ENCODE measurements at regions not wholly inside any gene's neighbourhood (a gene's known extent, or its start where the extent isn't known, plus 50 kb on each side); places are given as distances from the start of the nearest gene placed in this dataset.
A peak's percentile ranks its signal among the peaks of the same experiment; 100 is the strongest.

- peak; percentile 28 for DNase-seq
These were observed 120.7 kb upstream of the TENM4 start for GRCh38 chr11:79561496-79561895.

- no peak for DNase-seq
These were observed 110.0 kb upstream of the TENM4 start for GRCh38 chr11:79550809-79551208.

DNA sequence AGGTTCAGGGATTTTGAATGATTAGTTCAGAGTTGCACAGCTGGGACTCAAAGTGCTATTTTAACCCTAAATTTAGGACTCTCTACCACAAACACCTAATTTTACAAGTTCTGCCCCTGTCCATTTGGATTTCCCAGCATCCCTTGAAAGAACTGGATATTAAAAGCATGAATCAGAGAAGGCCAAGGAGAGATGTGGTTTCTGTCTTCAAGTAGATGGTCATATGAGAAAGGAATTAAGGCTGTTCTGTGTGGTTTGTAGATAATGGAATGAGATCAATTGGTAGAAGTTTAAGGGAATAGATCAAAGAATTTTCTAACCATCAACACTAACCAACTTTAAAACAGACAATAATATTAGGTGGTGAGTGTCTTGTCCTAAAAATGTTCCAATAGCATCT, 106.4 kb upstream of the TENM4 start:
- DNase-seq, result peak; percentile 42

DNA sequence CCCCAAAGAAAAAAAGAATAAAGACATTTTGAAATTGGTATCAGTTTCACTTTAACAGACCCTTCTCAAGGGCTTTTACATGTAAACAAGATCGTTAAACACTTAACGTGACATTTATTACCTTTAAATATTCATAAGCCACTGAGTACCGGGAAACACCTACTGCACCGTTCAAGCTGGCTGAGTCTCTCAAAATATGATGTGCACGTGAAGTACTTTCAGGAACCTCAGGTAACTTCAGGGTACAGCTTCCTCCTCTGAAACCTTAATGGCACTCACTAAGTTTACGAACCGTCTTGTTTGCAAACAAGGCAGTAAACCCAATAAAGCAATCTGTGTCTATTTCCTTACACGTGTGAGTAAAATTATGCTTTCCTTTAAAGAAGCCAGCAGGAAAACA, 105.5 kb upstream of the TENM4 start:
- no peak for DNase-seq

- DNase-seq, result no peak
These were observed 103.5 kb upstream of the TENM4 start for GRCh38 chr11:79544361-79544760.

DNA sequence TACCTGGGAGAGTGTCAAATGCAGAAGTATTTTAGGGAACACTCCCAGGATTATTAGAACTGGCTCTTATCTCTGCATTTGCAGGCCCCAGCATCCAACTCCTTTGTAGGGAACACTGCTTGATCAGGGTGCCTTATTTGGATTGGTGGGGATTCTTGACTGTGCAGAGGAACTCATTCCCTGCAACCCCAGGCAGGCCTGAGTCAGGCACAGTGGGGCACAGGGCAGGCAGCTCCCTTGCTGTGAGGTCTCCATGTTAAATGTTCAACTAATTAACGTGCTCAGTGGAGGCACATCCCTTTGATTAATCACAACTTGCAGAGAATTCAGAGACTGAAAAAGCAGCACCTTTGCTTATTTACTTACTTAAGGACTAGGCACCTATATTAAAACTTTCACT, 102.3 kb upstream of the TENM4 start:
- DNase-seq, result no peak

- DNase-seq, result no peak
These were observed 100.6 kb upstream of the TENM4 start for GRCh38 chr11:79541466-79541865.

GRCh38 chr11:79538775-79539174, 97.9 kb upstream of the TENM4 start:
- no peak for DNase-seq

GRCh38 chr11:79536155-79536917, 95.5 kb upstream of the TENM4 start:
- no peak for DNase-seq

DNA sequence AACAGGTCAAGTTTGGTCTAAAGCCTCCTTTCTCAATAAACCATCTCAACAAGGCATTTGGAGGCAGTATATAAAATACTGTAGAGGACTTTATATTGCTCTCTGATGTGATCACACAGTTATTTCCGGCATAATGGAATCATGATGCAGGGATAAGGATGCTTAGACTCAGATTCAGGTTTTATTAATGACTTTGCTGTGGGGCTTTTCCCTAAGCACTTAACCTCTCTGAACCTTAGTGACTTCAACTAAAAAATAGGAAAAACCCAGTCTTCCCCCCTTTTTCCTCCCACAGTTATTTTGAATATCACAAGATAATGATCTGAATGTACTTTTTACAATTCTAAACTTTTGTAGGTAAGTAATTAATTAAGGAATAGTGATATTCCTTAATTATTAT, 94.8 kb upstream of the TENM4 start:
- no peak for DNase-seq

DNA sequence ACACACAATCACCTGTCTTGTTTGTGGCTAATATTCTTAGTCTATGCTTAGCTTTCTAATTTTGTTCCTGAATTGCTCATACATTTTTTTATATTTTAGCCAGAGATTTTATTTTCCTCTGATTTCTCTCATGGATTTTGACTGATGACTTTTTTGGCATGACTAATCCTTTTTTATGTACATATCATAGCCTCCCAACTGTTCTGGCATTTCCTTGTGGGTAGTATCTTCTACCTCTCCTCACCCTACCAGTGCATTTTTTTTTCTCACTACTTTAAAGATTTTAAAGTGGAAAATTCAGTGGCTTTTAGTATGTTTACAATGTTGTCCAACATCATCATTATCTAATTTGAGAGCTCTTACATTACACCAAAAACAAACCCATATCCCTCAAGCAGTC, 84.4 kb upstream of the TENM4 start:
- DNase-seq, result peak; percentile 82

- no peak for DNase-seq
These were observed 81.8 kb upstream of the TENM4 start for GRCh38 chr11:79522626-79523025.

- DNase-seq, result no peak
These were observed 79.3 kb upstream of the TENM4 start for GRCh38 chr11:79520086-79520485.

DNA sequence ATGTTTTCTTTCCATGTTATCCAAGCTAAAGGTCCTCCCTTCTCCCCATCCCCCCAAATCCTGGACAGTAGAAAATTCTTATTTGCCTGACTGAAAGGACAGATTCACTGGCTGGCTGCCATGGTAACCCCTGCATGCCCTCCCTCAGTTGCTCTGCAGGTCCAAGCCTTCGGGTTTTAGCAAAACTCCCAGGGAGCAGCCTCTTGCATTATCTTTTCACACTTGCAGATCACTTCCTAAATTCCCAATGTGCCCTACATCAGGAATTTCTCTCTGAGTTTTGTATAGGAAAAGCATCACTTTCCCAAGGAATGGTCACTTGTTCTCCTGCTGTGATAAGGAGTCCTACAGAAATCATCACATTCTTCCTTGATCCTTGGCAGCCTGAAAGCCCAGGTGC, 75.0 kb upstream of the TENM4 start:
- DNase-seq, result no peak

DNA sequence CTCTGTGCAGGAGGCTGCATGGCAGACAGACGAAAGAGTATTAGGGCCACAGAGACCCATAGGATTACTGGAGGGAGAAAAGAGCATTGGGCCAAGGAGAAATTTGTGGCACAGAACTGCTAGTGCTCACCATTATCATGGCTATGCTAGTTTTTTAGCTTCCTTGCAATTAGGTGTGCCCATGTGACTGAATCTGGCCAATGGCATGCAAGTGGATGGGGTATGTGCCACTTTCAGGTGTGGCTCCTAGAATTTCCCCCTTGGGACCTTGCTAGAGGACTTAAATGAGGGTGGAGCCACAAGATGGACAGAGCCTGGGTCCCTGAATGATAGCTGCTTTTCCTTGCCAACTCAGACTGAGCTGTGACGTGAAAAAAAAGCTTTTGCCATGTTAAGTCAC, 73.9 kb upstream of the TENM4 start:
- DNase-seq, result no peak

GRCh38 chr11:79514290-79514689, 73.5 kb upstream of the TENM4 start:
- no peak for DNase-seq

DNA sequence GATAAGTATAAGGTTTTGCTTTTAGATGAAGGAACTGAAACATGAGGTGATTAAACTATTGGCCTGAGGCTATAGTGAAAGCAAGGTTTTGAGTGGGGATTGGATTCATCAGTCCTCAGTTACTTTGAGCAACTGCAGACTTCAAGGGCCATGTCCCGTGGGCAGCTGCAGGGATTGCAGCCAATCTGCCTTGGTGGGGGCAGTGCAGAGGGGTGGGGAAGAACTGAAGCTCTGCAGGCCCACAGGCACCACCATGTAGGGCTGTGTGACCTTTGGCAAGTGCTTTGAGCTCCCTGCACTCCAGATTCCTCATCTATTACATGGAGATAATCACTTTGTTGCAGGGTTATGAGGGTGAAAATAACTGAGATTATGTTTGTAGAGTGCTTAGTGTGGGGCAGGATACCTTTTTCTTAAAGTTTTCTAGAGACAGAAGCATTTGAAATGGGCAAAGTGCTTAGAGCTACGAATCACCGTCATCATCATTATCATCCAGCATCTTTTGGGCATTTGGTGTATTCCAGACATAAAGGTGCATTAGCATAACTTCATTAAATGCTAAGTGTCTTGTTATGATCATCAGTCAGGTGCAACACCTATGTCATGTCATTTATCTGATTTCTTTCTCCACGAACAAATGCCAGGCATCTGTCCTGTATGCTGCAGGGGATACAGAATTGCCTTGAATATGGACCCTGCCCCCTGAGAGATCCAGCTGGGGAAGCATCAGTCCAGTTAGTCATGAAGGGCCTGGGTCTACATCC, 72.1 kb upstream of the TENM4 start:
- DNase-seq, result peak; percentile 26

- DNase-seq, result no peak
These were observed 70.1 kb upstream of the TENM4 start for GRCh38 chr11:79510960-79511359.

DNA sequence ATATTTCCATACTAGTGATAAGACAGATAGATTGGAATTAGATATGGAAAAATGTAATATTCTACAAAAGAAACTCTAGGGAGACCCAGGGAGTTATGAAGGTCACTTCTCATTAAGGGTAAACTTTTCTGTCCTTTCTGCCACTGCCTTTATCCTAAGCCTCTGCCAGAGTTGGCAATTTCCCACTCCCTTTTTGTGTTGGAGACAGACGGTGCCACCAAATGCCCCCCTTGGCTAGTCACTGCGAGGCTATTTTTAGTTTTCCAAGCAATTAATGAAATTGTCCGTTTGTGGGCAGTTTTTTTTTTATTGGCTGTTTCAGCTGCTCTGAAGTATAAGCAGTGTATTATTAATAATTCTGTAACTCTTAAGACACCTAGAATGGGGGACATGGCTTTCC, 67.6 kb upstream of the TENM4 start:
- DNase-seq, result no peak

DNA sequence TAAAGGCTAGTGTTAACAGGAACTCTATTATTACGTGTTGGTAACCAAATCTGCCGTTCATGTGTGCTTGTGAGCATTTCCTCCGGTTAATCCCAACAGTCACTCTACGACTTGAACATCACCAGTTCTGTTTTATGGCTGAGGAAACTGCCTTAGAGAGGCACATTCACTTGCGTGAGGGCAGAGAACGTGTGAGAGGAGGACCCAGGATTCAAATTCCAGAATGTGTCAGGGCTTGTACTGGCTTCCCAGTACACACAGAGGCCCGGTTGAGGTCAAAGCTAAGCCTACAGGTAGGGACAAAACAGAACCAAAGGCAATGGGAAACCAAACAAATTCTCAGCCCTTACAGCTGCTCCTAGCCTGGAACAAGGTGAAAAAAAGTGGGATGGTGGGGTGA, 66.9 kb upstream of the TENM4 start:
- DNase-seq, result no peak

- DNase-seq, result no peak
These were observed 66.0 kb upstream of the TENM4 start for GRCh38 chr11:79506734-79507344.

- DNase-seq, result no peak
These were observed 65.3 kb upstream of the TENM4 start for GRCh38 chr11:79506124-79506523.

DNA sequence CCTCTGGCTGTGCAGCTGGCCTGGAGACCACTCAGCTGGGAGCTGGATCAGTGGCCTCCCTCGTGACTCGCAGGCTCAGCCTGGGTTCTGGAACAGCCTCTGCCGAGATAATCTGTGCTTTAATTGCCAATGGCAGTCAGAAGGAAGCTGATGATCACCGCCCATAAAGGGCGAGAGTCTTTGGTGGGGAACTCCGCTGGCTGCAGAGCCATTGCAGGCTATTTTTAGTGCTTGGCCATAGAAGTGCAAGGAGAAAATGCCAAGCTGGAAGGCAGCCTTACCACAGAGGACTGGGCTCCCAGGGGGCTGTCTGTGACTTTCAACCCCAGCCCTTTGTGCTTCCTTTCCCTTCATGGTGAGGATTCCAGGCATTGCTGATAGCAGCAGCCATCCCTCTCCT, 62.2 kb upstream of the TENM4 start:
- no peak for DNase-seq

DNA sequence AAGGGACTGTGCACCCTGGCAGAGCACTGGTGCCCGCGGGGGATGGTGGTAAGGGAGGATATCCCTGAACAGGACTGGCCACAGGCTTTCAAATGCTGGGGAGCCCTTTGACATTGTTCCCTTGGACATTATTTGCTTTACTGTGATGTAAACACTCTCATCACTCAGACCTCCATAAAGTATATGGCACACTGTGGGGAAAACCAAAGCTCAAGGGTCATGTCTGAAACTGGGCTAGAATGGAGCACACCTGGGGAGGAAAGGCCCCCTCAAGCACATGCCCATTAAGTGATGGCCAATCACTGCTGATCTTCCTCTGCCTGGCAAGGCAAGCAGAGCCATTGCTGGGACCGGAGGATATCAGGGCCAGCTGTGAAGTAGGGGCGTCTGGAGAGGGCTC, 60.9 kb upstream of the TENM4 start:
- DNase-seq, result no peak
